GM12878 (cell line): ENCODE measurements at regions not wholly inside any gene's neighbourhood (a gene's known extent, or its start where the extent isn't known, plus 50 kb on each side); places are given as distances from the start of the nearest gene placed in this dataset.

Source experiments
- BACH1 ChIP-seq: fragments of 450-650 bp; IDR thresholded peaks from 2 replicates; pipeline ENCODE4 v1.6.1; 2017; ENCODE audit warnings: mild to moderate bottlenecking, borderline replicate concordance
- BCL11A ChIP-seq: IDR thresholded peaks from 2 replicates; pipeline ENCODE4 v1.6.1; 2011; ENCODE audit warnings: low read depth, low read length
- BCL3 ChIP-seq: IDR thresholded peaks from 2 replicates; pipeline ENCODE4 v1.6.1; 2011; ENCODE audit warnings: borderline replicate concordance, low read depth, mild to moderate bottlenecking, moderate library complexity, low read length; ENCODE audit not compliant: insufficient read depth, poor library complexity, severe bottlenecking
- BRCA1 ChIP-seq: IDR thresholded peaks from 2 replicates; pipeline ENCODE4 v1.6.1; 2011; ENCODE audit warnings: low read depth, low read length, improper control_type of control experiment
- CHD2 ChIP-seq: IDR thresholded peaks from 2 replicates; pipeline ENCODE4 v1.6.1; 2011; ENCODE audit warnings: low read depth, low read length, improper control_type of control experiment, borderline replicate concordance
- CTCF ChIP-seq, 3 experiments: IDR thresholded peaks in 2 of 3; conservative IDR thresholded peaks in 1 of 3; 2 replicates each; pipeline ENCODE4 v1.5.1; 2011; ENCODE audit warnings: low read depth in 3 of 3, low read length in 3 of 3, mild to moderate bottlenecking in 3 of 3, control low read depth in 2 of 3, moderate library complexity in 2 of 3, inconsistent platforms in 1 of 3, mixed read lengths in 1 of 3; ENCODE audit not compliant: control insufficient read depth in 2 of 3, insufficient read depth in 1 of 3; ENCODE audit errors: extremely low read depth in 1 of 3
- EGR1 ChIP-seq, 2 experiments: IDR thresholded peaks; 1 replicate in 1 of 2; 2 replicates in 1 of 2; pipeline ENCODE4 v1.6.1; 2011 to 2012; ENCODE audit warnings: low read depth in 2 of 2, low read length in 2 of 2, borderline replicate concordance in 1 of 2, mild to moderate bottlenecking in 1 of 2, moderate library complexity in 1 of 2
- GABPA ChIP-seq: IDR thresholded peaks from 2 replicates; pipeline ENCODE4 v1.6.1; 2014; ENCODE audit warnings: antibody characterized with exemption, low read depth, mild to moderate bottlenecking, inconsistent platforms
- MAX ChIP-seq: IDR thresholded peaks from 2 replicates; pipeline ENCODE4 v1.6.1; 2012; ENCODE audit warnings: low read depth, low read length, improper control_type of control experiment
- POLR2A ChIP-seq: IDR thresholded peaks from 2 replicates; pipeline ENCODE4 v1.6.1; 2011; ENCODE audit warnings: low read depth, mild to moderate bottlenecking, low read length
- TARDBP ChIP-seq: IDR thresholded peaks from 2 replicates; pipeline ENCODE4 v1.6.1; 2016; ENCODE audit warnings: borderline replicate concordance
- TCF12 ChIP-seq: IDR thresholded peaks from 2 replicates; pipeline ENCODE4 v1.6.1; 2011; ENCODE audit warnings: low read depth, mild to moderate bottlenecking, low read length

DNA sequence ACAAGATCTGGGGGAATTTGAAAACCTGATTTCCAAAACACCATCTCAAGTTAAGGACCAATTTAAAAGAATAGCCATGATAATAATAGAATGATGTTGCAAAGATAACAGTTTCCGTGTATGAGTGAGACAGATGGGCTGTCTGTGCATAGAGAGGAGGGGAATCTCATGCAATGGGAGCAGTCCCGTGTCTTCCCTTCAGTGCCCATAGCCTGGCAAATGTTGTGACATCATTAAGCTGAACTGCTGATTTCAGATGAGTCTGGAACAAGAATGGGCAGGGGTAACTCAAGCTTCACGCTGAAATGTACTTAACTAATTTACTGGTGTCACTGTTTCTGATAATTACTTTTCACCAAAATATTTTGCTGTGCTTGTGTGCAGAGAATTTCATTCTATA, 454.0 kb downstream of the FOXG1 start:
- TF ChIP-seq EGR1 (IDR thresholded peaks at IDR 0.05; ENCODE audit: borderline replicate concordance in 1 of 2, low read depth in 2 of 2, low read length in 2 of 2) (no peak), TARDBP (no peak), BCL3 (no peak), CTCF (IDR thresholded peaks at IDR 0.05 in 2 of 3, conservative IDR thresholded peaks at IDR 0.05 in 1 of 3; ENCODE audit: control insufficient read depth in 2 of 3, extremely low read depth in 1 of 3, insufficient read depth in 1 of 3, low read depth in 3 of 3, low read length in 3 of 3) (no peak), BRCA1 (no peak), BCL11A (no peak), TCF12 (no peak), CHD2 (no peak), POLR2A (no peak), GABPA (no peak), BACH1 (no peak), MAX (no peak)
